HG03571 (cell line): ENCODE measurements at regions not wholly inside any gene's neighbourhood (a gene's known extent, or its start where the extent isn't known, plus 50 kb on each side); places are given as distances from the start of the nearest gene placed in this dataset.
"Not testable (repeated sequence)": the region's sequence is repeated elsewhere in the genome, so short reads cannot be mapped to it uniquely, and the experiment has no call there.

Experiments used
- ATAC-seq: cut with Tn5 transposase; IDR thresholded peaks from one replicate; pipeline ENCODE4 v1.9.1; 2021; ENCODE audit not compliant: unreplicated experiment

- no peak for ATAC-seq
Observed at GRCh38 chr18:2191180-2191790, 380.0 kb downstream of the METTL4 start.

- no peak for ATAC-seq
Observed at GRCh38 chr18:2192562-2192961, 378.7 kb downstream of the METTL4 start.

GRCh38 chr18:2197946-2198345, 373.4 kb downstream of the METTL4 start:
- ATAC-seq = no peak

GRCh38 chr18:2199060-2199459, 372.2 kb downstream of the METTL4 start:
- no peak for ATAC-seq

- no peak for ATAC-seq
Observed at GRCh38 chr18:2201036-2201600, 370.2 kb downstream of the METTL4 start.

- no peak for ATAC-seq
Observed at GRCh38 chr18:2204736-2205135, 366.6 kb downstream of the METTL4 start.

- no peak for ATAC-seq
Observed at GRCh38 chr18:2207294-2207693, 364.0 kb downstream of the METTL4 start.

- ATAC-seq = no peak
Observed at GRCh38 chr18:2212598-2213205, 358.6 kb downstream of the METTL4 start.

- no peak for ATAC-seq
Observed at GRCh38 chr18:2213905-2214304, 357.4 kb downstream of the METTL4 start.

GRCh38 chr18:2217356-2217755, 353.9 kb downstream of the METTL4 start:
- ATAC-seq = no peak

- ATAC-seq = no peak
Observed at GRCh38 chr18:2218101-2218500, 353.2 kb downstream of the METTL4 start.

GRCh38 chr18:2219706-2220105, 351.6 kb downstream of the METTL4 start:
- ATAC-seq = no peak

- ATAC-seq = no peak
Observed at GRCh38 chr18:2222270-2223185, 348.8 kb downstream of the METTL4 start.

GRCh38 chr18:2223449-2223848, 347.9 kb downstream of the METTL4 start:
- no peak for ATAC-seq

GRCh38 chr18:2223849-2224248, 347.5 kb downstream of the METTL4 start:
- ATAC-seq = no peak

GRCh38 chr18:2236232-2236631, 335.1 kb downstream of the METTL4 start:
- ATAC-seq = no peak

- no peak for ATAC-seq
Observed at GRCh38 chr18:2237706-2238105, 333.6 kb downstream of the METTL4 start.

- ATAC-seq = no peak
Observed at GRCh38 chr18:2240311-2240705, 331.0 kb downstream of the METTL4 start.

- ATAC-seq = no peak
Observed at GRCh38 chr18:2244641-2245040, 326.7 kb downstream of the METTL4 start.

- not testable (repeated sequence) for ATAC-seq
Observed at GRCh38 chr18:2247101-2247500, 324.2 kb downstream of the METTL4 start.

GRCh38 chr18:2254977-2255376, 316.3 kb downstream of the METTL4 start:
- no peak for ATAC-seq

- ATAC-seq = no peak
Observed at GRCh38 chr18:2256577-2256976, 314.7 kb downstream of the METTL4 start.
